HEK293T (cell line): ENCODE measurements at regions not wholly inside any gene's neighbourhood (a gene's known extent, or its start where the extent isn't known, plus 50 kb on each side); places are given as distances from the start of the nearest gene placed in this dataset.

Source experiments
- CTCF ChIA-PET: fragments of 350-600 bp; formaldehyde crosslinking; extraction: SDS; loops from one replicate; lab custom pipeline; 2021; ENCODE audit warnings: antibody characterized with exemption, inconsistent platforms; lab: Yijun Ruan, JAX
- POLR2A ChIA-PET: fragments of 350-600 bp; formaldehyde crosslinking; extraction: SDS; loops from one replicate; lab custom pipeline; 2020; ENCODE audit warnings: antibody characterized with exemption, inconsistent platforms; lab: Yijun Ruan, JAX
- DNase-seq: peaks from one replicate; pipeline ENCODE4 v3.0.0; 2012; ENCODE audit warnings: mixed read lengths; ENCODE audit errors: extremely low spot score
- ARNT ChIP-seq: fragments of 450-650 bp; IDR thresholded peaks from 2 replicates; pipeline ENCODE4 v1.6.1; 2017; ENCODE audit warnings: mild to moderate bottlenecking
- BHLHE40 ChIP-seq: fragments of 450-650 bp; IDR thresholded peaks from 2 replicates; pipeline ENCODE4 v1.6.1; 2016; ENCODE audit warnings: mild to moderate bottlenecking, moderate library complexity, borderline replicate concordance
- CTBP1 ChIP-seq: fragments of 450-650 bp; IDR thresholded peaks from 2 replicates; pipeline ENCODE4 v1.6.1; 2016; ENCODE audit warnings: borderline replicate concordance
- ELF4 ChIP-seq: fragments of 450-650 bp; IDR thresholded peaks from 2 replicates; pipeline ENCODE4 v1.6.1; 2017; ENCODE audit warnings: antibody characterized with exemption
- FOXA1 ChIP-seq: fragments of 450-650 bp; IDR thresholded peaks from 2 replicates; pipeline ENCODE4 v1.6.1; 2016; ENCODE audit warnings: mild to moderate bottlenecking
- FOXK2 ChIP-seq: fragments of 450-650 bp; IDR thresholded peaks from 2 replicates; pipeline ENCODE4 v1.6.1; 2016; ENCODE audit warnings: mild to moderate bottlenecking
- FOXM1 ChIP-seq: fragments of 450-650 bp; IDR thresholded peaks from 2 replicates; pipeline ENCODE4 v1.6.1; 2017; ENCODE audit warnings: mild to moderate bottlenecking, borderline replicate concordance
- HDGF ChIP-seq: fragments of 450-650 bp; IDR thresholded peaks from 2 replicates; pipeline ENCODE4 v1.6.1; 2017; ENCODE audit warnings: antibody characterized with exemption, borderline replicate concordance
- L3MBTL2 ChIP-seq: fragments of 450-650 bp; conservative IDR thresholded peaks from 2 replicates; pipeline ENCODE4 v1.6.1; 2016; ENCODE audit warnings: mild to moderate bottlenecking
- LEF1 ChIP-seq: fragments of 450-650 bp; IDR thresholded peaks from 2 replicates; pipeline ENCODE4 v1.6.1; 2017; ENCODE audit warnings: mild to moderate bottlenecking, borderline replicate concordance
- NFRKB ChIP-seq: fragments of 450-650 bp; IDR thresholded peaks from 2 replicates; pipeline ENCODE4 v1.6.1; 2016; ENCODE audit warnings: mild to moderate bottlenecking, moderate library complexity
- SP1 ChIP-seq: fragments of 450-650 bp; IDR thresholded peaks from 2 replicates; pipeline ENCODE4 v1.6.1; 2017
- SUZ12 ChIP-seq: fragments of 450-650 bp; IDR thresholded peaks from 2 replicates; pipeline ENCODE4 v1.6.1; 2016; ENCODE audit warnings: mild to moderate bottlenecking
- TARDBP ChIP-seq: fragments of 450-650 bp; IDR thresholded peaks from 2 replicates; pipeline ENCODE4 v1.6.1; 2016
- ZNF384 ChIP-seq: fragments of 450-650 bp; IDR thresholded peaks from 2 replicates; pipeline ENCODE4 v1.6.1; 2016
- TF ChIP-seq, protein P1 (sequence below): fragments of 450-650 bp; IDR thresholded peaks from 2 replicates; pipeline ENCODE4 v1.6.1; 2016

DNA sequence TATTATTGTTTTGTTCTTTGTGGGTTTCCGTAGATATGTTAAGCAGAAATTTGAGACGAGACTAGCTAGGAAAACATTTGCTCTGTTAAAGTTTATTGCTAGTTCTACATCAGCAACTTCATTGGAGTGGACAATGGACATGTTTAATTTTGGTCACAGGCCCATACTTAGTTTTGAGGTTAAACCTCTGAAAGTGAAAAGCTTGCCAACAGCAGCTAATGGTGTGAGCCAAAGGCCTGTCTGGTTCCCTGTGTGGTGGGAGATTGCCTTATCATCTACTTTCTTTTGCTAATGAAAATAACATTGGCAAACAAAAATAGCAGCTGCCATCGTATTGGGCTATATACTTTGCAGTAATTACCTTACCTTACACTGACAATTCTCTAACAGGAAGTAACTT, 388.4 kb upstream of the FZD8 start:
- POLR2A ChIA-PET: no interaction called here
- no peak for DNase-seq
- CTCF ChIA-PET: no interaction called here
- TF ChIP-seq SP1 (no peak), ARNT (no peak), SUZ12 (no peak), L3MBTL2 (no peak), FOXK2 (no peak), LEF1 (no peak), FOXA1 (no peak), NFRKB (no peak), TARDBP (no peak), BHLHE40 (no peak), FOXM1 (no peak)
- TF ChIP-seq, protein P1, sequence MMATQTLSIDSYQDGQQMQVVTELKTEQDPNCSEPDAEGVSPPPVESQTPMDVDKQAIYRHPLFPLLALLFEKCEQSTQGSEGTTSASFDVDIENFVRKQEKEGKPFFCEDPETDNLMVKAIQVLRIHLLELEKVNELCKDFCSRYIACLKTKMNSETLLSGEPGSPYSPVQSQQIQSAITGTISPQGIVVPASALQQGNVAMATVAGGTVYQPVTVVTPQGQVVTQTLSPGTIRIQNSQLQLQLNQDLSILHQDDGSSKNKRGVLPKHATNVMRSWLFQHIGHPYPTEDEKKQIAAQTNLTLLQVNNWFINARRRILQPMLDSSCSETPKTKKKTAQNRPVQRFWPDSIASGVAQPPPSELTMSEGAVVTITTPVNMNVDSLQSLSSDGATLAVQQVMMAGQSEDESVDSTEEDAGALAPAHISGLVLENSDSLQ: no peak

DNA sequence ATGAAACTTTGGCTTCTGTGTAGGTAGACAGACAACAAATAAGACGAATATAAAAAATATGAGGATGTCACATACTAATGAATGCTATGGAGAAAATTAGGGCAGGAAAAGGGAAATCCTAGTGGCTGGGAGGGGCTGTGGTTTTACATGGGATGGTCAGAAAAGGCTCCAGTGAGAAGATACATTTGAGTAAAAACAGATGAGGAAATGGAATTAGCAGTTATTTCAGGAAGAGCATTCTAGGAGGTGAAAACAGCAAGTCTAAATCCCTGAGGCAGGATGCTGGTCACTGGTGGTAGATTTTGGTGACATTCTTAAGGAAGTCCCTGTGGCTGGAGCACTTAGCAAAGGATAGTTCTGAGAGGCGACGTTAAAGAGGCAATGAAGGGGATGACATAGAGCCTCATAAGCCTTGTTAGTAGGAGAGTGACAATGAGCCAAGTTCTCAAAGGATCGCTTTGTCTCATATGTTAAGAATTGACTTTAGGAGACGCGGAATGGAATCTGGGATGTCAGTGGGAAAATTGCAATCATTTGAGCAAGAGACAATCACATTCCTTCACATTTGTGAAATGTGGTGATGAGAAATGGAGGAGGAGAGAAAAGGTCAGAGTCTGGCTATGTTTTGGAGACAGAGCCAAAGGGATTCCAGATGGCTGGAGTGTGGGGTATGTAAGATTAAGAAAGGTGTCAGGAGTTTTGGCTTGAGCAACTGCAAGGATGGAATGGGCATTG, 384.7 kb upstream of the FZD8 start:
- DNase-seq: no peak
- TF ChIP-seq LEF1: no peak
- TF ChIP-seq, protein P1: no peak
- no peak for TF ChIP-seq SP1
- TF ChIP-seq HDGF: no peak
- TF ChIP-seq FOXK2: no peak
- no peak for TF ChIP-seq NFRKB
- TF ChIP-seq ARNT: no peak
- no peak for TF ChIP-seq L3MBTL2
- no peak for TF ChIP-seq CTBP1
- ChIA-PET POLR2A (no interaction called here), CTCF (no interaction called here)

DNA sequence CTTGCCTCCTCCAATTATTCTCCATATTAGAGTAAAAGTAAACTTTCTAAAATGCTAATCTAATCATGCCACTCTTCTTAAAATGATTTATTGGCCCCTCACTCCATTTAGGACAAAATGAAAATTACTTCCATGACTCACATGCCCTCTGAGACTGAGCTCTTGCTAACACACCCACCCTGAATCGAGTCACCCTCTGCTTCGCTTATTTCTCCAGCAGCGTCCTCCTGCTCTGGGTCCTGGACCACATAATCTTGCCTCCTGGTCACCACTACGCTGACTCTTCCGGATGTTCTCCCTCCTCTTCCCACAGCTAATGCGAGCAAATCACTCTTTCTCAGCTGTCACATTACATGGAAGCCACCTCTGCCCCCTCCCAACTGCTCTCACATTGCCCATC, 384.0 kb upstream of the FZD8 start:
- ChIA-PET POLR2A (no interaction called here), CTCF (no interaction called here)
- TF ChIP-seq NFRKB (no peak), TARDBP (no peak), SUZ12 (no peak), BHLHE40 (no peak), HDGF (no peak), FOXA1 (no peak), LEF1 (no peak), L3MBTL2 (no peak), ZNF384 (no peak), FOXK2 (no peak), SP1 (no peak)
- TF ChIP-seq, protein P1: no peak
- no peak for DNase-seq

DNA sequence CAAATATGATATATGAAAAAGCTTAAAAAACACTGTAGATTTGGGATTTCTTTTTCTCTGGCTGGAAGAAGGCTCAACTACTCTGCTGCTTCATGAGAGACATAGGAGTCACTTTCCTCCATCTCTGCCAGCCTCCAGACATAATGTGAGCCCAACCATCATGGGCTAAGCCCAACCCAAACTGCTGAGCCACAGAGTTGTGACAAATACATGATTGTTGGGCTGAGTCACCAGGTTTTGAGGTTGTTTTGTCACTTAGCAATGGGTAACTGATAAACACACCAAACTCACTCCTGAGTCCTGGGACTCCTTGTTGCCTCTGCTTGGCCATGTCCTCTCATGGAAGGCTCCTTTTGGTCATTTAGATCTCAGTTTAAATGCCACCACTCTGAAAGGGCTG, 381.8 kb upstream of the FZD8 start:
- CTCF ChIA-PET: no interaction called here
- POLR2A ChIA-PET: no interaction called here
- TF ChIP-seq TARDBP (no peak), FOXK2 (no peak), NFRKB (no peak), FOXA1 (no peak), ELF4 (no peak), SP1 (no peak), ZNF384 (no peak), LEF1 (no peak), BHLHE40 (no peak), CTBP1 (no peak), HDGF (no peak), ARNT (no peak), FOXM1 (no peak), SUZ12 (no peak), L3MBTL2 (no peak)
- TF ChIP-seq, protein P1: no peak
- peak; percentile 24 for DNase-seq

DNA sequence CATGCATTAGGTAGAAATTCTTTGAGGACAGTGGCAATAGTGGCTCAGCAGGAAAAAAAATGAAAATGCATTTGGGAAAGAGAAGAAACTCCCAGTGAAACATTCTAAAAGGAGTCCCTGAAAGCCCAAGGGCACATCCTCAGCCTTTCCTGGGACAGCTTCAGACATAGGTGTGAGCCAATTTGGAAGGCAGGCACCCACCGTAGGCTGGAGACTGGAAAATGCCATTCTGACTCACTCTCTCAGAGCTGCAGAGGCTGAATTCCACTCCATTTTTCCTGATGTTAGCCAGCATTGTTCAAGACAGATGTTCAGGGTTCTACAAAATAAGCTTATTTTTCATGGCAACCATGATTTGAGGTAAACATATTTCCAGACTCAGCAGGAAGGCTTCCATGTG, 379.0 kb upstream of the FZD8 start:
- ChIA-PET CTCF (no interaction called here), POLR2A (no interaction called here)
- TF ChIP-seq ARNT (no peak), CTBP1 (no peak), NFRKB (no peak), BHLHE40 (no peak), FOXA1 (no peak), LEF1 (no peak), FOXM1 (no peak), L3MBTL2 (no peak), SP1 (no peak), SUZ12 (no peak), ELF4 (no peak), ZNF384 (no peak), FOXK2 (no peak), HDGF (no peak), TARDBP (no peak)
- TF ChIP-seq, protein P1: no peak
- no peak for DNase-seq
